AG04449 (cell line): ENCODE measurements at regions not wholly inside any gene's neighbourhood (a gene's known extent, or its start where the extent isn't known, plus 50 kb on each side); places are given as distances from the start of the nearest gene placed in this dataset.

Experiments
- CTCF ChIA-PET: fragments of 350-600 bp; formaldehyde crosslinking; extraction: SDS; loops from one replicate; lab custom pipeline; 2021; ENCODE audit warnings: antibody characterized with exemption; lab: Yijun Ruan, JAX
- POLR2A ChIA-PET: fragments of 400-600, 350-600 bp; formaldehyde crosslinking; extraction: SDS; loops from one replicate; lab custom pipeline; 2020; ENCODE audit warnings: antibody characterized with exemption, inconsistent platforms; lab: Yijun Ruan, JAX
- DNase-seq: peaks from one replicate; pipeline ENCODE4 v3.0.0-alpha.2; 2010; ENCODE audit warnings: low read depth, low spot score
- H3K4me3 ChIP-seq: 2 replicates; pipeline ENCODE4 v1.5.1; 2011; ENCODE audit warnings: low read depth, mild to moderate bottlenecking, control low read depth, low read length
- TF ChIP-seq, protein P1 (sequence below): IDR thresholded peaks from one replicate; pipeline ENCODE4 v1.5.1; 2011; ENCODE audit warnings: mild to moderate bottlenecking, moderate library complexity, low read length, control low read depth, inconsistent platforms; ENCODE audit not compliant: insufficient read depth; ENCODE audit errors: missing control alignments

DNA sequence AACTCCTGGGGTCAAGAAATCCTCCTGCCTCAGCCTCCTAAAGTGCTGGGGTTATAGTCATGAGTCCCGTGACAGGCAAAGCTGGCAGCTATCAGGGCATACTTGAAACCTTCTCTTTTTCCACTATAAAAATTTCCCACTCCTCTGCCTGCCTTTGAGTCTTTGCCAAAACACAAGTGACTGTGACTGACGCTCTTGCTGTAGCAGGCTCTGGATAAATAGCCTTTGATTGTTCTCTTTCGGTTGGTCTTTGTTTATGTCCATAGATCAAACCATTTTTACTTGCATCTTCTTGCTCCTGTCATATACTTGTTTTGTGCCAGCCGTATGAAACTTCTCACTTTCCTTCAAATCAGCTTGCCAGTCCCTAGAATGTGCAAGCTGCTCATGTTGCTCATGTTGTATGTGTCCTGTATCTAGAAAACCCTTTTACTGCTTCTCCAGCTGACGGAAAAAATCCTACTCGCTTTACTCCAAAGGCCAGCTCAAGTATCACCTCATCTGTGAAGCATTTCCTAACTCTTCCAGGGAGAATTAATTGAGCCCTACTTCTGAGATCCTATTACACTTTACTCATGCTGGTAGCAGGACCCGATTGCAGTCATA lies 73.1 kb downstream of the RESF1 start:
- no peak for DNase-seq
- ChIA-PET POLR2A (no interaction called here), CTCF (interaction anchor here (2.4 kb wide), 1 partner anchor 279 kb away, joined by 12 read pairs; no protein-coding TSS in a partner anchor)
- no peak overlapping the region for H3K4me3 ChIP-seq
- TF ChIP-seq, protein P1, sequence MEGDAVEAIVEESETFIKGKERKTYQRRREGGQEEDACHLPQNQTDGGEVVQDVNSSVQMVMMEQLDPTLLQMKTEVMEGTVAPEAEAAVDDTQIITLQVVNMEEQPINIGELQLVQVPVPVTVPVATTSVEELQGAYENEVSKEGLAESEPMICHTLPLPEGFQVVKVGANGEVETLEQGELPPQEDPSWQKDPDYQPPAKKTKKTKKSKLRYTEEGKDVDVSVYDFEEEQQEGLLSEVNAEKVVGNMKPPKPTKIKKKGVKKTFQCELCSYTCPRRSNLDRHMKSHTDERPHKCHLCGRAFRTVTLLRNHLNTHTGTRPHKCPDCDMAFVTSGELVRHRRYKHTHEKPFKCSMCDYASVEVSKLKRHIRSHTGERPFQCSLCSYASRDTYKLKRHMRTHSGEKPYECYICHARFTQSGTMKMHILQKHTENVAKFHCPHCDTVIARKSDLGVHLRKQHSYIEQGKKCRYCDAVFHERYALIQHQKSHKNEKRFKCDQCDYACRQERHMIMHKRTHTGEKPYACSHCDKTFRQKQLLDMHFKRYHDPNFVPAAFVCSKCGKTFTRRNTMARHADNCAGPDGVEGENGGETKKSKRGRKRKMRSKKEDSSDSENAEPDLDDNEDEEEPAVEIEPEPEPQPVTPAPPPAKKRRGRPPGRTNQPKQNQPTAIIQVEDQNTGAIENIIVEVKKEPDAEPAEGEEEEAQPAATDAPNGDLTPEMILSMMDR: no peak

DNA sequence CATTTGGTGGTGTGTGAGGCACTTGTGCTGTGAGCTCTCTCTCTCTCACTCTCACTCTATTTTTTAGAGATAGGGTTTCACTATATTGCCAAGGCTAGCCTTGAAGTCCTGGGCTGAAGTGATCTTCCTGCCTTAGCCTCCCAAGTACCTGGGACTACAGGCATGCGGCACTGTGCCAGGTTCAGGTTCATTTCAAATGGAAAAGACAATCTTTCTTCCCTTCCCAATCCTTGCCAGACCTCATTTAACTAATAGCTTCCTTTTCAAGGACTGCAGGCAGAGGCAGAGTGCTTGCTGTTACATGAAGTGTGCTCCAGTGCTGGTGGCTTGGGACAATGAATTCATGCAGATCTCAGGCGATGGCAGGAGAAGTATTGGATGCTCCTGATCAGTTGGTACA lies 73.2 kb upstream of the BICD1 start:
- ChIA-PET POLR2A (no interaction called here), CTCF (interaction anchor here (1.5 to 2.4 kb wide), 2 partner anchors 27 to 278 kb away, joined by 5 to 12 read pairs; no protein-coding TSS in a partner anchor)
- TF ChIP-seq, protein P1: no peak
- no peak overlapping the region for H3K4me3 ChIP-seq
- no peak for DNase-seq

DNA sequence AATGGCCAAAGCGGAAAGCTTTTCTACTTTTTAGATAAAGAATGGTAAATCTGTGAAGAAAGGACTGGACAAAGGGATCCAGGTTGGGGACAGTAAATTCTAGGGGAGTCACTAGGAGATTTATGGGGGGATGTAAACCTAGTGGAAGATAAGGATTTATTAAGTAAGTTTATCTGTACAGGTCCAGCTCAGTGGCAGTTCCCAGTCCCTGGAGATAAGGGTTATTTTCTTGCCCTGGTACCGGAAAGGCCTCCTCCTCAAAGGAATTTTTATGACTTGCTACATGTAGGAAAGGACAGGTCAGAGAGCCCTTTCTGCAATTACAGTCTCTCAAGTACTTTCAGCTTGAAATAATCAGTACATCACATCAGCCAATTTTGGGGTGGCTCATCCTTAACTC lies 72.6 kb upstream of the BICD1 start:
- no peak for DNase-seq
- ChIA-PET POLR2A (no interaction called here), CTCF (interaction anchor here (1.5 to 2.4 kb wide), 2 partner anchors 26 to 278 kb away, joined by 5 to 12 read pairs; no protein-coding TSS in a partner anchor)
- no peak overlapping the region for H3K4me3 ChIP-seq
- TF ChIP-seq, protein P1: no peak

DNA sequence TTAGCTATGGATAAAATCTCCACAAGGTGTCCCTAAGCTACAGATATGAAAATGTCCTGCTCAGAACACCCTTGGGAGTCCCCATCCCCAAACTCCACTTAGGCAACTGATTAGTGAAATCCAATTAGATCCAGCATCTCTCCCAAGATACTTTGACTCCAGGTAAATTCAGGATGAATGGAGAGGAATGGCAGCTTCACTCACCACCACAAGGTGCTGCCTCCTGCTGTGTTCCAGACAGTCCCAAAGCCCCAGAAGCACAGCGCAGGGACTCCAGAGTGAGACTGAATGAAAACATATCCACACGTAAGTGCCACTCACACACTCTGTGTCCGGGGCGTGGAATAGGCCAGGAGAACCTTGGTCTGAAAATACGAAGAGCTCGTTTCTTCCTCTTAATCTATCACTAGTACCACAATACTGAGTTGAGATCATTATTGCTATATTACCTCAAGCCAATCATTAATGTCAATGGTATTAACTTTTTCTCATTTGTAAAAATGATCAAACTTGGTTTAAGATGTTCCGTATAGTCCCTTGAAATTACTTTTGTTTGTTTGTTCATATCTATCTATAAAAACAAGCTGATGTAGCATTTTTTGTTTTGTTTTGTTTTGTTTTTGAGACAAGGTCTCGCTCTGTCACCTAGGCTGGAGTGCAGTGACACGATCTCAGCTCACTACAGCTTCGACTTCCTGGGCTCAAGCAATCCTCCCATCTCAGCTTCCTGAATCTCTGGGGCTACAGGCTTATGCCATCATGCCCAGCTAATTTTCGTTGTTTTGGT lies 70.0 kb upstream of the BICD1 start:
- TF ChIP-seq, protein P1: no peak
- no peak overlapping the region for H3K4me3 ChIP-seq
- no peak for DNase-seq
- POLR2A ChIA-PET: no interaction called here
- CTCF ChIA-PET: interaction anchor here (1.2 to 1.5 kb wide), 3 partner anchors 24 to 377 kb away, joined by 3 to 5 read pairs (median 4); partner anchors contain the start of gene ETFBKMT

DNA sequence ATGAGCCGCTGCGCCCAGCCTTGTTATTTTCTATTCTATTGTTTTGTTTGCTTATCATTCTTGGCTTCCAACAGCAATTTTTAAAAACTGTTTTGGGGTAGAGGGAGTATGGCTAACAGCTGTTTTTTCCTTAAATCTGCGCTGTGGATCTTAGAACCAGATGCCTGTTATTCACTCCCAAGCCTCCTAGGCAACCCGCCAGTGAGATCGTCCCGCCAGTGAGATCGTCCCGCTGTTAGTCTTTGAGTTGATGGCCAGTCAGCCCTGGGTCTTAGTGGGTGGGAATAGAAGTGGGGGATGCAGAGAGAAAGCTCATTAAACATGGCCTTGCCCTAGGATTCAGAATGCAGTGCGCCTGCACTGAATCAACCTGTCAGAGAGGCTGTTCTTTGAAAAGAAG lies 67.3 kb upstream of the BICD1 start:
- no peak overlapping the region for H3K4me3 ChIP-seq
- TF ChIP-seq, protein P1: no peak
- ChIA-PET CTCF (no interaction called here), POLR2A (no interaction called here)
- no peak for DNase-seq
